GM11168 (cell line): ENCODE measurements at regions not wholly inside any gene's neighbourhood (a gene's known extent, or its start where the extent isn't known, plus 50 kb on each side); places are given as distances from the start of the nearest gene placed in this dataset.

Source experiments
- in situ Hi-C: fragments of 300-500 bp; cut with MboI; formaldehyde crosslinking; loops from one replicate; pipeline ENCODE4 v1.12.0; 2022; ENCODE audit warnings: low sequenced_read_pairs; ENCODE audit not compliant: unreplicated experiment

DNA sequence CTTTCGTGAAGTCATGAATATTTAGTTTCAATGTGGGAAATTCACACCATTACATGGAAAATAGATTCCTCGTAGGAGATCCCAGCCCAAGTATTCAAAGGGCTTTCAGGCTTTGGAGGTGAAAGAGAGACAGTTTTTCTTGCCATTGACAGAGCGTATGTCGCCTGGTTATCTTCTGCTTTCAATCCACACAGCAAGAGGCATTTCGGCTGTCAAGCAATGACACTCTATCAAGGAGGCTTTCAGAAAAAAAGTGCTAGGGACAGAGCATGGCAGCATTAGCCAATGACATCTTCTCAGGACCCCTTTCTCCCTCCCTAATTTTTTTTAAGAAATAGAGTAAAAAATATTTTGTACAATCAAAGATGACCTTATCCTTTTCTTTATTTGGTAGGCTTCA is 492.8 kb downstream of the TMEM182 start:
- in situ Hi-C loops: no loop called here

DNA sequence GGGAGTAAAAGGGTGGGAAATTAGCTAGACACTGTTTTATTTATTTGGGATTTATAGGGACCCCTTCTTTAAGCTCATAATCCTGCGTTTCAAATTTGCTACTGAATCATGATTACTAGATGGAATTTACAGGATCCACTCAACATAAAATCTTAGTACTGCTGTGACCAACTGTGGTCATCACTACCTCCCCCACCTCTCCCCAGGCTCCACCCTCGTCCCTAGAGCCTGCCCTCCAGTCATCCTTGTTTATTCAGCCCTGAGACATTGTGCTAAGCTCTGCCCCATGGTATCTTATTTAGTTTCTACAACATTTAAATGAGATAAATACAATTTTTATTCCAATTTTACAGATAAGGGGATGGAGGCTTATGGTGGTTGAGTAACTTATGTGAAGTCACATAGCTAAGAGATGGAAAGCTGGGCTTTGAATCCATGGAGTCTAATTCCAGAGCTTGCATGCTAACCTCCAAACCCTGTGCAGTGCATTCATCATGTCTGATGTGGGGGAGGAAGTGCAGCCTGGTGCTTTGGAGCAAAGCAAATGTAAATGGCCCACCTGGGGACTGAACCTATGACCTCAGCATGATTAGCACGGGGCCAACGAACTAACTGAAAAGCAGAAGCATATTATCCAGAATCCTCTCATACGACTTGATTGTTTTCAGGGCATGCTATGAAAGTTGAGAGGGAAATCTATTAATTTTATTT is 502.4 kb downstream of the TMEM182 start:
- in situ Hi-C loops: no loop called here

DNA sequence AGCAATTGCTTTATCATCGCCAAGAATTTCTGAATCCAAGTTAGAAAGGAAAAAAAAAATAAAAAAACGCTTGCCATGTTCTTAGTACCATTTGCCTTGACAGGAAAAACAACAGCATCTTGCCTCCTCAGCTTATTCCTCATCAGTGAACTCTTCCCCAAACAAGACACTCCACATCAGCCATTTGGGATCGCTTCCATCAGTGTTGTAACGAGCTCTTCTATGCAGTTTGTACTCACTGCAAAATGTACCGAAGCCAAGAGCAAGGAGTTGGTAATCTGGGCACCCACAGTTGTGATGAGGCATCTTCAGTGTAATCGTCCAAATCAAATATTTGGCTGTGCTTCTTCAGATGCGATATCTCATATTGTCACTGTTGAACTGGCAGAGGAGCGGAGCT is 503.7 kb downstream of the TMEM182 start:
- in situ Hi-C loops: no loop called here

DNA sequence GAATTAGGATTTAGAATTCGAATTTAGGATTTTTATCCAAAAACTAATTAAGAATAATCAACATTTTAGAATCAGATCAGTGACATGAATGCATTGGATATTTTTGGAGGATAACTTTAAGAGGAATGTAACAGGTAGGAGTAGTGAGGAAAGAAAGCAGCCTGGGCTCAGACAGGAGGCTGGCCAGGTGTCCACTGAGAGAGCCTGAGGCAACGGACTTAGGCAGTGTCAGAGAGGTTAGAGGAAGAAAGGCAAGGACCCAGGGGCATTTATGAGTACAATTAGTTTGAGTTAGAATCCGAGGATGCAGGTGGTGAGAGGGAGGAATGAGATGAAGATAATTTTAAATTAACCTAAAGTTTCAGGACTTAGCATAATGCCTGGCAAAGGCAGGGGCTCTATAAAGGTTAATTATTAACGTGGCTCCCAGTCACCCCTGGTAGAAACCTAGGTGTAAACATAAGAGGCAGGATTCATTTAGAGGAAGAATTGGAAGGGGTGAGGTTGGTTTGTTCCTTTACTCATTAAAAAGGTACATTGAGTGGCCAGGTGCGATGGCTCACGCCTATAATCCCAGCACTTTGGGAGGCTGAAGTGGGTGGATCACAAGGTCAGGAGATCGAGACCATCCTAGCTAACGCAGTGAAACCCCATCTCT is 507.1 kb downstream of the TMEM182 start:
- in situ Hi-C loops: no loop called here

DNA sequence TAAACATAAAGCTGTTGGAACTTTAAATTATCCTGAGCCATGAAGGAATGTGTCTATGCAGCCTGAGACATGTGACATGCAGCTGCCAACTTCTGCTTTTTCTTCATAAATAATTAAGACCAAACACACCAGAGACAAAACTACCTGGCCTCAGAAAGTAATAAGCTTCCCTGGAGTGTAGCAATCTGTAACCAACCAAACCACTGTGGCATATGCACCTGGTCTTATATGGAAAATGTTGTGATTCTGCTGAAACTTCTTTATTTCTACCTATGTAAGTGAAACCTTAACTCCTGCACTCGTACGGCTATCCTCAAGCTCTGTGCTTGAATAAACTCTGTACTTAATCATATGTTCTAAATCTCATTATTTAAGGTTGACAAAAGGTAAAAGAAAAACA is 515.0 kb downstream of the TMEM182 start:
- in situ Hi-C loops: no loop called here

DNA sequence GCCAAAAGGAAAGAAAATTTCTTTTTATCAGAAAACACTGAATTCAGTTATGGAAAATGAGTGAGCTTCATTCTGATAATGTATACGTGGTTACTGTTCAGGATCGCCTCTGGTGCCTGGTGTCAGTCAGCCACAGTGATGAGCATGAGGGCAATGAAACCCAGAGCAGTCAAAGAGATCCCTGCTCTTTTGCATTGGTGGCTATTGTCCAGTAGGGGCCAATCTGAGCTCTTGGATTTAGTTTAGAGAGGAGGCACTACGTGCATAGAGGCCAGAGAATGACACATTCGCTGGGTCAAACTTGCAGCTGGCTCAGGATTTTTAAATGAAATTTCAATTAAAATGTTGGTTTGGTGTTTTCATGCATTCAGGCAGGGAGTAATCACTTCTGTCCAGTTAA is 522.9 kb downstream of the TMEM182 start:
- in situ Hi-C loops: no loop called here

DNA sequence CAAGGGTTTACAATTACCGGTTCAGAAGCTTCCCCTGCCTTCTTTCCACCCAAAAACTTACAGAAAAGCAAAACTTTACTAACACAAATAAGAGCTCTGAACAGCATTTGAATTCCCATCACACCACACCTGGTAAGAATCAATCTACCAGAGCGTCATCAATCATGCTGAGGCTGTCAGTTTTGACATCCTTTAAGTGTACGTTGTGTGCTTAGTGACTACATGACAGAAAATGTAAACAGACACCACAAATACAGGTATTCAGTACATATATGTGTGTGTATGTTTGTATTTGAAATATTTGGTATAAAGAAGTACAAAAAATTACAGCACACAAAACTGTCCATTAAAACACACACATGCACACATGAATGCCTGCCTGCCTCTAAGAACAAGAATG is 523.5 kb downstream of the TMEM182 start:
- in situ Hi-C loops: no loop called here

DNA sequence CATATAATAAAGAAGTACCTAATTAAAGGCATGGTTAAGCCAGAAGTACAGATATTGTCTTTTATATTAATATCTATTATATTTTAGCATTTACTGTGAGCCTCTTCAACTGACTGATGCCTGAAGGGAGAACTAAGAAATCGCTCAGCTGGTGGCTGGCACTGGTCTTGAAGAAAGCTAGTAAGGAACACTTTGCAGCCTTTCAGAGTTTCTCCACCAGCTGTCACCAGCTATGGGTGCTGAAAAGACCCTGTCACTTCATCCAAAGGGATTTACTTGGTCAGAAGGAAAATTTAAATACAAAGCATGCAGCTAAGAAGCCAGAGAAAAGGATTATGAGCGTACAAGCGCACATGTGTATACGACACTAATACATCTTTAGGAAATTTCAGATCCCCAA is 525.9 kb downstream of the TMEM182 start:
- in situ Hi-C loops: no loop called here

DNA sequence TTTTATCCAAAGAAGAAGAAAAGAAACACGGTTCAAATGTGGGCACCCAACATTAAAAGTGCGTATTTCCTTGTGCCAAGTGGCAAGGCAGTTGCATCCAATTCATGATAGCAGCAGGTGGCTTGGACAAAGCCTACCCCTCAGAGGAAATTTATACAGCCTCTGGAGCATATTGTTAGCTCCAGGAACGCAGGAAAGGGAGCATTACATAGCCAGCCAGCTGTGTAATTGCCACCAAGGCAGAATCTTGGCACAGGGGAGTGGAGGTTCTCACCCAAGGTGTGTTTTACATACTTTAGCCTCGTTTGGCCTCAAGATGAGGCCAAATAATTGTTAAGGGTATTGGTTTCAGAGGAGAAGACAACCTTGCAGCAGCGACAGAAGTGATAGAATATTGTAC is 526.9 kb downstream of the TMEM182 start:
- in situ Hi-C loops: no loop called here

DNA sequence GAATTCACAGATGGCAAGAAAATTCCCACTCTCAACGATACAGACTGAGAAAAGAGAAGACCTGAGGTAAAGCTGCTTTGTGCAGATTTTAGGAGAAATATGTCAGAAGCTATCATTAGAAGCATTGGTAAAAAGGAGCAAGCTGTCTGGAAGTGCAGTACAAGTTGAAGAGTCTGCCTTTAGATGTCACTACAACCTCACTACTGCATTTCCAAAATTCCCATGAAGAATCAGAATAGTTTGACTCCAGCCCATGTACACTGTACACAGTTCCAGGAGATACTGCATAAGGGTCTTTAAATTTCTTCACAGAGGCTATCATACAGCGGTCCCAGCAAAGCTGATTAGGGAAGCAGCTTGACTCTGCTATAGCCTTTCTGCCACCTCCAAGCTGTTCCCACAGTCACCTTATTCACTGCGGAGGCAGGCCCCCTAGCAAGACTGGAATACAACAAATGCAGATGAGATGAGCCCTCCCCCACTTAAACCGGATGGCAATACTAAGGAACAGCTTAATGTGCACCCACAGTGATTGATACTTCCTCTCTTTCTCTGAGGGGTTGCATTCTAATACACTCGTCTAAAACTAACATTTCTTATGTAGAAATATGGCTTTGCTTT is 527.4 kb downstream of the TMEM182 start:
- in situ Hi-C loops: no loop called here

DNA sequence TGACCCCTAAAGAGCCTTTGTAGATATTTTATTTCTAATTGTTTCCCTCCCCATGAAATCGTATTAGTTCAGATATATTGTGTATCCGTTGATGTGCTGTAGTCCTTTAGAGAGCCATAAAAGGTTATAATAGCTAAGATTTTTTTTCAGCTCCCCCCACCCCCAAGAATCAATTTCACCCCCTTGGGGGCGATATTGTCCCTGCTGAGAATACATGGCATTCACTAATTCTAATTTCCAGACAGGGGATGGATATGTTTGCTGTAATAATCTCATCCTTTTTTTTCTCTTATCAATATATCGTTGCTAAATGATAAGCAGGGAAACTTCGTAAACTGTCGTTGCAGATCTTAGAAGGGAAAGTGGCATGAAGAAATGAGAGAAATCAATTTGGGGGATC is 530.7 kb downstream of the TMEM182 start:
- in situ Hi-C loops: no loop called here

DNA sequence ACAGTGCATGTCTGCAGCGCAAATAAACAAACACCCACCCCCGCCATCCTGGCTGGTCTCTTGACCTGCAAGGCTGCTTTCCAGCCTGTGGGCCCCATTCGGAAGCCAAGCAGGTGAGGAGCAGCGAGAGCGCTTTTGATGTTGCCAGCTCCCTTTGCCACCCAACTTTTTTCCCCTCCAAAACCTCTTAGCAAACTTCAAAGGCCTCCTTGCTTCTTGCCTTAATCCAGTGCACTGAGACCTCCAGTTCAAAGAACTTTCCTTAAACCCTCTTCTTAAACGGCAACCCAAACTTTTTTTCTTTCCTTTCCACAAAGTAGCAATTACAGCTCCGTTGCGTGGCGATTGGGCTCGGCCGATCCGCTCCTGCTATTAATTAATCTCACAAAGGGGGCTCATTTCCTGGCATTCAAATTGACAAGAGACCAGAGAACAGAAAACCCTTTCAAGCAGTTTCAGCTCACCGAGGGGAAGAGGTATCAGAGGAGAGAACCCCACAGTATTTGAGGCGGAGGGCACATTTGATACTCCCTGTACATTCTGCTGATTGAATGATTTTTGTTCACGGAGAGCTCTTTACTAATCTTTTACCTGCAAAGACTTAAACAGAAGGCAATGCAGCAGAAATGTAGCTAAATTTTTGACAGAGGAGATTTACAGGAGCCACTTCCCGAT is 531.4 kb downstream of the TMEM182 start:
- in situ Hi-C loops: no loop called here

DNA sequence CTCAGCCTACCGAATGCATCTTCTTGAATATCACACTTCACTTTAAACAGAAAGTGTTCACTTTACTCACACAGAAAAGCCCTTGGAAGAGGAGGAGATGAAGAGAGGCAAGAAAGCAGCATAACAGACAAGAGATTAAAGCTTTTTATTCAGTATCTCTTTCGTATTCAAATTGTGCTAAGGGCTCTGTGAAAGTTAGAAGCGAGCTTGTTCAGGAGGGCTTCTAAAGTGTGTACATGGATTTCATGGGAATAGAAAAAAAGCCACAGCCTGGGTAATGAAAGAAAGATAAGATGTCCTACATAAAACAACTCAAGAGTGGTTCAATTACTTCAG is 531.9 kb downstream of the TMEM182 start:
- in situ Hi-C loops: no loop called here

DNA sequence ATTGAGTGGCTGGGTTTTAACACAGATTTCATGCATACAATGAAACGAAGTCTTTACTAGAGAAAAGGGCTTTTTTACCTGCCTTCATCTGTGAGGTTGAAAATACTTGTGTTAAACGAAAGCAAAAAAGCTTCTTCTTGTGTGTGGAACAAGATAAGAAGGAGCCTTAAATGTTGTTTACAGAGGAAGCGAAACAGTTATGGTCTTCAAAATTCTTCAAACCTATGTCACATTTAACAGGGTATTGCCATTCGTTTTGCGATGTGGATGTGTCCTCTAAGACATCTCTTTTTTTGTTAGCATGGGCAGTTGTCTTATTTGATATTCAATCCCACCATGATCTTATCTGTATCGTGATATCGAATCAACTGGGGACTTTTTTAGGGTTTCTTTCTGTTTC is 532.6 kb downstream of the TMEM182 start:
- in situ Hi-C loops: no loop called here

DNA sequence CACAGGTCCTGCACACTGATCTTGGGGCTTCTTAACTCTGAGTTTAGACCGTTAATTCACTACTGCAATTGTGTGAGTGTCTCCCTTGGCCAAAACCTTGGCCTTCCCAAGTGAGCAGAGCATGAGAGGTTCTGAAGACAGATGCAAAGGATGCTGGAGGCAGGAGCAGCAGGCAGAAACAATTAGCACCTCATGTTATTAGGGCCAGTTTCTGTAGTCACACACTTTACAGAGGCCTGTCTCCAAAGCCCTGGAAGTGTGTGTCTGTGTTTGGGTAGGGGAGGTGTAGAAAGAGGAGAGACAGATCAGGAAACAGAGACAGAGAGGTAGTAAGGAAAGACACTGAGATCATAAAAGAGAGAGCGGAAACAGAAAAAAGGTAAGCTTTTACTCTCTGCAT is 533.8 kb downstream of the TMEM182 start:
- in situ Hi-C loops: no loop called here

DNA sequence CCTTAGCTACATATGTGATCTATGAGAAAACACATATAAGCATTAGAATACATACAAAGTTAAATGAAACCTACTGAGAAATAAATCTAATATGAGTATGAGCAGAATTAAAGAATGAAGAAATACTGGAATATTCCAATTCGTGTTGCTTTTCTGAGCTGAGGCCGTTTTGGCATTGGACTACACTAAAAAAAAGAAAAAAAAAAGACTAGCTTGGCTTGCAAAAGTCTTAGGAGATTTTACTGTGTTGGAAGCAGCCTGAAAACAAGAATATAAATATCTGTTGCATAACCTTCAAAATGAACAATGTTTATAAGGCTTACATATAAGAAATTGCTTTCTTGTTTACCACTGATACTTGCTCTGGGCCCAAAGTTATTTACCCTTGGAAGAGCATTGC is 562.8 kb downstream of the TMEM182 start:
- in situ Hi-C loops: no loop called here

DNA sequence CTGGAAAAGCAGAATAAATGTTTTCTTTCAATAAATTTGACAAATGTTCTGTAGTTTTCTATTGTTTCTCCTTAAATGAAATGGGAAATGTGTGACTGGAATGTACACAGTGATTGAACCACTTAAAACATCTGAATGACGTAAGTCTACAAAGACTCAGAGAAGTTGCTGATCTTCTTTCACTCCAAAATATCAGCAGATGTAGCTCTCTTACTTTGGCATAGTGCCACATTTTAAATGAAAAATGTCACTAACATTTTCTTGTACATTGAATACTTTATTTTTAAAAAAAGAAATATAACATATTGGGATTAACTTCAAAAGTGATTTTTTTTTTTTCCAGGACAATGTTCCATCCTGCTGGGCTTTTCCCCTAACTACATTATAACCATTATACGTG is 565.6 kb downstream of the TMEM182 start:
- in situ Hi-C loops: no loop called here

DNA sequence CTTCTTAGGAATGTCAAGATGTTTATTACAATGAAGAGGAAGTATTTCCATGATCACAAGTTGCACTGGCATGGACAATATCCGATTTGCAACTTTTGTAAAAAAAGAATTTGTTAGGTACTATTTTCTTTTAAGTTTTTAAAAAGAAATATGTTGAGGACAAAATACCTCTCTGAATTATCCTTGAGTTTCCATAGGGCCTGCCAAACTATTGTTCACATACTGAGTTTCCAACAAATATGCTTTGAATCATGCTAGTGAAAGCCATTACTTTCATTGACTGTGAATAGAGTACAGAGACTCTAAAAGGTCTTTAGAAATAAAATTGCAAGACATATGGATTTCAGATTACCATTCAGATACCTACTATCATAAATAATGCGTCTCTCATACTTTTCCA is 566.1 kb downstream of the TMEM182 start:
- in situ Hi-C loops: no loop called here

DNA sequence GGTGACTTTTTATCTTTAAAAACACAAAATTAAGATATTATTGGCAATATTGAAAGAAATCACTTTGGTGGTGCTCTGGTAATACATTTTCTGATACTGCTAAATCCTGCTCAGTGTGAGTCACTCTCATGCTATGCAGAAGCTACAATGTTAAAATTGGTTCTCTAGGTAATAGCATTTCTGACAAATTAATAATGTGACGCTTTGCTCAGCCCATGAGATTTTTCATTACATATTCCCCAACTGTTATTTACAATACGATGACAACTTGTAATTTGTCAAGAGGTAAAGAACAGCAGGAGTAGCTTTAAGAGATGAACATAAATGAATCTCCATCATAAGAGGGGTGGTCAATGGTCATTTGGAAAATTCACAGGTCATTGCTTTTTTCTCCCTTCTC is 573.6 kb downstream of the TMEM182 start:
- in situ Hi-C loops: no loop called here

DNA sequence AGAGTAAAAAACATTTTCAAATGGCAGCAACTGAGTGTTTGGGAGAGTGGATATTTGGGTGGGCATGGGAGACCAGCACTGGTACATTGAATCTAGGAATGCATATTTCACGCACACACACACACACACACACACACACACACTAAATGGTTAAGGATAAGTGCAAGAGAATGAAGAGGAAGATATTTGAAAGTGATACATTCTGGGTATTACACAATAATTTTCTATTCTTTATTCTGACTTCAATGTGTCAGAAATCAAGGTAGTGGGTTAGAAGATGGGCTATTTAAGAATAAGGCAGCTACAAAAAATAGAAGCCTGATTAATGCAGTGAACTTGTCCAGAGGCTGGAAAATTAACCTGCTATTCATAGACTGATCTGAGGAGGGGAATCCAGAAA is 577.0 kb downstream of the TMEM182 start:
- in situ Hi-C loops: no loop called here

DNA sequence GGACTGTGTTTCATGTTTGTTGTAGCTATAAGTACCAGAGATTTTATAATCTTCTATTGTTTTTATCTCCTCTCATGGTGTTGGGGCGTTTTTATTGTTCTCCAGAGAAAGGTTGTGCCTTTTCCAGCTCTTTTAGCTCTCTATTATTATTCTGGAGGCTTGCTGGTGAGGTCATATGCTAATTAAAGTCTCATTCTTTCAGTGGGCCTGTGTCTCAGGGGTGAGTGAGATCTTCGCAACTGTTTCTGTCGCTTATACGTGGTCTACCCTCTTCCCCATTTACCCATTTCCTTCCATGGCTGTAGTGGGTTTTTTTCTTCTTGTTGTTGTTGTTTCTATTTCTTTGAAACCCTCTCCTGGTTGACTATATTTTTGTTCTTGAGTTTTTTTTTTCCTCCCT is 584.9 kb downstream of the TMEM182 start:
- in situ Hi-C loops: no loop called here
